H1 (cell line): ENCODE measurements at regions not wholly inside any gene's neighbourhood (a gene's known extent, or its start where the extent isn't known, plus 50 kb on each side); places are given as distances from the start of the nearest gene placed in this dataset.

Experiments used
- CTCF ChIA-PET: fragments of 300-600 bp; sonication (Branson Sonifier 250); formaldehyde crosslinking; loops from one replicate; lab custom pipeline; 2021; ENCODE audit not compliant: partially characterized antibody; lab: Charles Lee
- POLR2A ChIA-PET: fragments of 300-600 bp; sonication (Branson Sonifier 250); formaldehyde crosslinking; loops from one replicate; lab custom pipeline; 2021; ENCODE audit warnings: inconsistent platforms; ENCODE audit not compliant: partially characterized antibody; lab: Charles Lee
- DNase-seq, 2 experiments: peaks; one replicate each; pipeline versions ENCODE4 v3.0.0 to v3.0.0-alpha.2; 2010 to 2022; ENCODE audit warnings: low spot score in 2 of 2, low read depth in 1 of 2, mixed read lengths in 1 of 2
- FAIRE-seq: peaks from 2 replicates; lab custom pipeline; 2011; peaks lifted over from hg19 to GRCh38; lab: Jason Lieb, UNC
- H2AFZ ChIP-seq: 2 replicates; pipeline ENCODE4 v1.8.1; 2012; ENCODE audit warnings: low read length, inconsistent platforms
- H2AK5ac ChIP-seq: 2 replicates; pipeline ENCODE4 v1.6.1; 2013; ENCODE audit warnings: low read depth, low read length
- H2BK120ac ChIP-seq: replicated peaks from 2 replicates; pipeline ENCODE3; 2013; ENCODE audit warnings: low read depth, low read length, inconsistent platforms
- H2BK12ac ChIP-seq: 2 replicates; pipeline ENCODE4 v1.6.1; 2013; ENCODE audit warnings: low read depth, low read length
- H2BK15ac ChIP-seq: 2 replicates; pipeline ENCODE4 v1.6.1; 2013; ENCODE audit warnings: low read length
- H2BK20ac ChIP-seq: 2 replicates; pipeline ENCODE4 v1.6.1; 2013; ENCODE audit warnings: low read length
- H2BK5ac ChIP-seq: 2 replicates; pipeline ENCODE4 v1.6.1; 2013; ENCODE audit warnings: low read depth, low read length
- H3K14ac ChIP-seq: 2 replicates; pipeline ENCODE4 v1.6.1; 2013; ENCODE audit warnings: inconsistent platforms; ENCODE audit not compliant: insufficient read length
- H3K18ac ChIP-seq: 2 replicates; pipeline ENCODE4 v1.6.1; 2013; ENCODE audit warnings: low read length; ENCODE audit errors: extremely low read depth
- H3K23ac ChIP-seq: 2 replicates; pipeline ENCODE4 v1.6.1; 2013; ENCODE audit warnings: inconsistent platforms; ENCODE audit not compliant: insufficient read length
- H3K23me2 ChIP-seq: 2 replicates; pipeline ENCODE4 v1.6.1; 2013; ENCODE audit warnings: low read depth, low read length
- H3K27ac ChIP-seq: 2 replicates; pipeline ENCODE4 v1.6.1; 2011; ENCODE audit warnings: low read depth, low read length, inconsistent platforms
- H3K27me3 ChIP-seq, 4 experiments: replicated peaks in 1 of 4; 1 replicate in 1 of 4; 2 replicates in 3 of 4; pipeline versions ENCODE4 v1.6.1 to v1.8.1; 2011 to 2013; ENCODE audit warnings: low read length in 3 of 4, mild to moderate bottlenecking in 3 of 4, inconsistent platforms in 2 of 4, mixed read lengths in 2 of 4, moderate library complexity in 1 of 4; ENCODE audit not compliant: control insufficient read depth in 3 of 4, insufficient read depth in 3 of 4; ENCODE audit errors: extremely low read depth in 1 of 4
- H3K36me3 ChIP-seq, 4 experiments: 2 replicates each; pipeline versions ENCODE4 v1.6.1 to v1.8.1; 2011 to 2013; ENCODE audit warnings: mild to moderate bottlenecking in 4 of 4, low read length in 3 of 4, moderate library complexity in 2 of 4, control low read depth in 1 of 4, inconsistent platforms in 1 of 4; ENCODE audit not compliant: insufficient read depth in 4 of 4, control insufficient read depth in 2 of 4
- H3K4ac ChIP-seq: replicated peaks from 2 replicates; pipeline ENCODE3; 2013; ENCODE audit warnings: low read length, low read depth, mixed read lengths, inconsistent platforms; ENCODE audit not compliant: insufficient read length
- H3K4me1 ChIP-seq, 4 experiments: replicated peaks in 1 of 4; 1 replicate in 1 of 4; 2 replicates in 3 of 4; pipeline versions ENCODE4 v1.6.1 to v1.8.1; 2011 to 2013; ENCODE audit warnings: low read length in 3 of 4, inconsistent platforms in 2 of 4, mixed read lengths in 1 of 4; ENCODE audit not compliant: insufficient read depth in 4 of 4, control insufficient read depth in 3 of 4
- H3K4me2 ChIP-seq, 2 experiments: 2 replicates each; pipeline versions ENCODE4 v1.6.1 to v1.8.1; 2011 to 2013; ENCODE audit warnings: low read depth in 2 of 2, low read length in 2 of 2, control low read depth in 1 of 2, inconsistent platforms in 1 of 2, mild to moderate bottlenecking in 1 of 2; ENCODE audit not compliant: insufficient read depth in 1 of 2
- H3K4me3 ChIP-seq, 4 experiments: fragments of 200-600, 300-600 bp in 1 of 4; sonication (generic), shearing (Covaris generic), sonication (Bioruptor Twin) in 1 of 4; 2 replicates each; pipeline versions ENCODE4 v1.5.1 to v1.8.1; 2011 to 2016; ENCODE audit warnings: low read length in 4 of 4, low read depth in 3 of 4, control low read depth in 2 of 4, inconsistent platforms in 2 of 4, mild to moderate bottlenecking in 2 of 4, mixed read lengths in 1 of 4, moderate library complexity in 1 of 4; ENCODE audit not compliant: insufficient read depth in 2 of 4; ENCODE audit errors: extremely low read depth in 1 of 4
- H3K56ac ChIP-seq: replicated peaks from 2 replicates; pipeline ENCODE3; 2013; ENCODE audit warnings: low read depth, mild to moderate bottlenecking, mixed read lengths, low read length, inconsistent platforms; ENCODE audit not compliant: insufficient read length
- H3K79me1 ChIP-seq: 2 replicates; pipeline ENCODE4 v1.6.1; 2013; ENCODE audit warnings: low read depth, low read length, control low read depth
- H3K79me2 ChIP-seq, 2 experiments: 2 replicates each; pipeline versions ENCODE4 v1.6.1 to v1.8.1; 2012 to 2013; ENCODE audit warnings: low read length in 2 of 2, mild to moderate bottlenecking in 2 of 2, inconsistent platforms in 1 of 2; ENCODE audit not compliant: insufficient read depth in 2 of 2, control insufficient read depth in 1 of 2
- H3K9ac ChIP-seq, 4 experiments: replicated peaks in 1 of 4; 1 replicate in 1 of 4; 2 replicates in 3 of 4; pipeline versions ENCODE4 v1.6.1 to v1.8.1; 2011 to 2013; ENCODE audit warnings: low read depth in 3 of 4, low read length in 3 of 4, control low read depth in 2 of 4, mild to moderate bottlenecking in 2 of 4, moderate library complexity in 2 of 4, inconsistent platforms in 1 of 4; ENCODE audit errors: extremely low read depth in 1 of 4
- H3K9me3 ChIP-seq, 2 experiments: 2 replicates each; pipeline versions ENCODE4 v1.6.1 to v1.8.1; 2012 to 2013; ENCODE audit warnings: mild to moderate bottlenecking in 2 of 2, moderate library complexity in 2 of 2, control low read depth in 1 of 2, inconsistent platforms in 1 of 2, low read depth in 1 of 2, low read length in 1 of 2, mixed read lengths in 1 of 2; ENCODE audit not compliant: insufficient read depth in 2 of 2
- H4K20me1 ChIP-seq, 2 experiments: replicated peaks in 1 of 2; 2 replicates each; pipeline versions ENCODE3 to v1.8.1; 2011 to 2013; ENCODE audit warnings: inconsistent platforms in 2 of 2, low read length in 2 of 2, mild to moderate bottlenecking in 1 of 2; ENCODE audit not compliant: insufficient read depth in 2 of 2, control insufficient read depth in 1 of 2
- H4K5ac ChIP-seq: 2 replicates; pipeline ENCODE4 v1.6.1; 2013; ENCODE audit warnings: low read length, low read depth, mixed read lengths, inconsistent platforms; ENCODE audit not compliant: insufficient read length
- H4K8ac ChIP-seq: 2 replicates; pipeline ENCODE4 v1.8.0; 2013; ENCODE audit warnings: mild to moderate bottlenecking, moderate library complexity, low read length, inconsistent platforms; ENCODE audit not compliant: insufficient read depth; ENCODE audit errors: extremely low read depth
- H4K91ac ChIP-seq: replicated peaks from 2 replicates; pipeline ENCODE3; 2013; ENCODE audit warnings: low read length, mixed read lengths, inconsistent platforms; ENCODE audit not compliant: insufficient read length
- BACH1 ChIP-seq: IDR thresholded peaks from 2 replicates; pipeline ENCODE4 v1.6.1; 2012; ENCODE audit warnings: low read length, improper control_type of control experiment
- BCL11A ChIP-seq, 2 experiments: IDR thresholded peaks; one replicate each; pipeline ENCODE4 v1.6.1; 2011; ENCODE audit warnings: low read depth in 2 of 2, low read length in 2 of 2, mild to moderate bottlenecking in 2 of 2
- BRCA1 ChIP-seq: IDR thresholded peaks from 2 replicates; pipeline ENCODE4 v1.6.1; 2012; ENCODE audit warnings: low read depth, low read length, improper control_type of control experiment
- CEBPB ChIP-seq: IDR thresholded peaks from 2 replicates; pipeline ENCODE4 v1.6.1; 2012; ENCODE audit warnings: low read depth, low read length
- CHD2 ChIP-seq: IDR thresholded peaks from 2 replicates; pipeline ENCODE4 v1.6.1; 2012; ENCODE audit warnings: low read length, improper control_type of control experiment
- HDAC2 ChIP-seq, 2 experiments: fragments of 300-600 bp in 1 of 2; sonication (generic) in 1 of 2; IDR thresholded peaks; 2 replicates each; pipeline ENCODE4 v1.6.1; 2011 to 2012; ENCODE audit warnings: low read depth in 2 of 2, low read length in 2 of 2, mild to moderate bottlenecking in 2 of 2, moderate library complexity in 2 of 2, borderline replicate concordance in 1 of 2, inconsistent platforms in 1 of 2
- JUND ChIP-seq: IDR thresholded peaks from 2 replicates; pipeline ENCODE4 v1.6.1; 2011; ENCODE audit warnings: mild to moderate bottlenecking, improper control_type of control experiment, low read length
- KDM5A ChIP-seq: fragments of 200-600 bp; IDR thresholded peaks from 2 replicates; pipeline ENCODE4 v1.7.1; 2012; ENCODE audit warnings: mild to moderate bottlenecking, low read length, inconsistent platforms, mixed read lengths
- PHF8 ChIP-seq: fragments of 200-600 bp; sonication (generic); conservative IDR thresholded peaks from 2 replicates; pipeline ENCODE4 v1.7.1; 2012; ENCODE audit warnings: low read depth, mild to moderate bottlenecking, inconsistent platforms, low read length, moderate library complexity
- RBBP5 ChIP-seq: IDR thresholded peaks from 2 replicates; pipeline ENCODE4 v1.7.1; 2012; ENCODE audit warnings: low read depth, mild to moderate bottlenecking, inconsistent platforms, low read length, moderate library complexity, borderline replicate concordance
- RXRA ChIP-seq: IDR thresholded peaks from 2 replicates; pipeline ENCODE4 v1.6.1; 2011; ENCODE audit warnings: low read depth, mild to moderate bottlenecking, low read length, moderate library complexity; ENCODE audit not compliant: insufficient read depth
- TAF7 ChIP-seq: optimal IDR thresholded peaks from 2 replicates; pipeline ENCODE3; 2011; ENCODE audit warnings: low read depth, mild to moderate bottlenecking, inconsistent platforms, low read length, moderate library complexity, borderline replicate concordance
- TCF12 ChIP-seq: IDR thresholded peaks from 2 replicates; pipeline ENCODE4 v1.6.1; 2011; ENCODE audit warnings: low read depth, mild to moderate bottlenecking, low read length
- TEAD4 ChIP-seq: IDR thresholded peaks from 2 replicates; pipeline ENCODE4 v1.6.1; 2012; ENCODE audit warnings: low read depth, low read length, inconsistent platforms, mixed read lengths
- ZNF274 ChIP-seq: IDR thresholded peaks from 2 replicates; pipeline ENCODE4 v1.7.0; 2012; ENCODE audit warnings: low read length, borderline replicate concordance; ENCODE audit errors: extremely low read depth
- WGBS, 2 experiments: shearing (Covaris generic) in 1 of 2; methylation state at CpG; one replicate each; pipeline versions ENCODE4 v1.1.6 to v1.1.7; 2013 to 2015; ENCODE audit warnings: low lambda C conversion rate in 2 of 2, mixed read lengths in 2 of 2, inconsistent platforms in 1 of 2, low coverage in 1 of 2, missing lambda C conversion rate in 1 of 2; ENCODE audit not compliant: insufficient replicate concordance in 2 of 2, insufficient coverage in 1 of 2, insufficient read length in 1 of 2; ENCODE audit errors: extremely low coverage in 1 of 2, missing lambda C conversion rate in 1 of 2; 5-methylcytosine and 5-hydroxymethylcytosine counted together
- TF ChIP-seq, protein P1 (sequence below): IDR thresholded peaks from 2 replicates; pipeline ENCODE4 v1.6.1; 2012; ENCODE audit warnings: inconsistent platforms

DNA sequence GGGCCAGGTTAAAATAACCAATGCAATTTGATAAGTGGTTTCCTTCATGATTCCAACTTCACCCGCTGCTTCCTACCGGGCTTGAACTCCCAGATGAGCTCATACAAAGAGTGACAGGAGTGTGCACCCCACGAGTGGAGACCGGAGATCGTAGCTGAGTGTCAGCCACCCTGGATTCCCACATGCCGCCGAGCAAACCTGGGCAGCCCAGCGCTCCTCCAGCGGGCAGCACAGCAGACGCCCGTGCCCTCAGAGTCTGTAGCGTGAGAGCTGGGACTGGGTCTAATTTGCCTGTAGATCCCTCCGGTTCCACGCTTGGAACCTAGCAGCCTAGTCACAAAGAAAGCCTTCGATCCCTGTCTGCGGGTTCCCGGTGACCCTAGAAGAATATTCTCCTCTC, 476.1 kb upstream of the MGMT start:
- Histone ChIP-seq H3K23ac (no peak overlapping the region), H3K14ac (no peak overlapping the region), H3K9ac (no peak overlapping the region), H3K4me1 (peaks cover 0 to 6% (median 0%) of the 10 kb centered on the region in 4 experiments; a peak in 1 of 7 replicates), H4K91ac (no peak overlapping the region), H3K79me1 (no peaks in the 10 kb centered on the region), H3K9me3 (no peaks in the 10 kb centered on the region), H3K18ac (no peak overlapping the region), H3K79me2 (no peaks in the 10 kb centered on the region), H3K23me2 (no peaks in the 10 kb centered on the region), H3K36me3 (no peaks in the 10 kb centered on the region), H2AFZ (peak overlapping the region; percentile 85; the same call in 1 of the 2 replicates), H2BK20ac (no peak overlapping the region), H2BK12ac (no peak overlapping the region), H4K20me1 (no peaks in the 10 kb centered on the region), H4K8ac (peak overlapping the region; percentile 36; the same call in 1 of the 2 replicates), H3K4me2 (no peak overlapping the region), H3K4ac (no peak overlapping the region), H3K56ac (no peak overlapping the region), H2BK15ac (no peak overlapping the region), H2AK5ac (no peak overlapping the region), H2BK120ac (no peak overlapping the region), H4K5ac (no peak overlapping the region), H2BK5ac (no peak overlapping the region), H3K27me3 (no peaks in the 10 kb centered on the region), H3K27ac (no peak overlapping the region), H3K4me3 (no peak overlapping the region)
- ChIA-PET CTCF (interaction anchor here (1.5 kb wide), 1 partner anchor 14 kb away, joined by 3 read pairs; no protein-coding TSS in a partner anchor), POLR2A (no interaction called here)
- WGBS, 2 experiments, result 95% methylated on average over 17 of the region's 17 CpGs; no CpG with 5 or more reads in 1 of the 2 experiments
- FAIRE-seq, result no peak
- DNase-seq, result no peak
- TF ChIP-seq HDAC2 (IDR thresholded peaks at IDR 0.05; ENCODE audit: borderline replicate concordance in 1 of 2, low read depth in 2 of 2, low read length in 2 of 2) (no peak), BCL11A (IDR thresholded peaks at IDR 0.05; ENCODE audit: low read depth in 2 of 2, low read length in 2 of 2) (no peak), BRCA1 (no peak), TCF12 (no peak), BACH1 (no peak), KDM5A (no peak), JUND (no peak), TEAD4 (no peak), TAF7 (no peak), PHF8 (no peak), CEBPB (no peak), RBBP5 (no peak), RXRA (no peak), ZNF274 (no peak), CHD2 (no peak)
- TF ChIP-seq, protein P1, sequence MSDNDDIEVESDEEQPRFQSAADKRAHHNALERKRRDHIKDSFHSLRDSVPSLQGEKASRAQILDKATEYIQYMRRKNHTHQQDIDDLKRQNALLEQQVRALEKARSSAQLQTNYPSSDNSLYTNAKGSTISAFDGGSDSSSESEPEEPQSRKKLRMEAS, result no peak
